SKM-1 (cell line): ENCODE measurements at regions not wholly inside any gene's neighbourhood (a gene's known extent, or its start where the extent isn't known, plus 50 kb on each side); places are given as distances from the start of the nearest gene placed in this dataset.

Experiments
- DNase-seq: peaks from one replicate; lab custom pipeline; 2025; ENCODE audit not compliant: unreplicated experiment; lab: John Stamatoyannopoulos, UW

- no peak for DNase-seq
Observed at GRCh38 chr2:189364607-189365006, 76.7 kb upstream of the WDR75 start.

GRCh38 chr2:189366349-189366748 is 74.9 kb upstream of the WDR75 start:
- DNase-seq = no peak

- DNase-seq = no peak
Observed at GRCh38 chr2:189367343-189367742, 73.9 kb upstream of the WDR75 start.

DNA sequence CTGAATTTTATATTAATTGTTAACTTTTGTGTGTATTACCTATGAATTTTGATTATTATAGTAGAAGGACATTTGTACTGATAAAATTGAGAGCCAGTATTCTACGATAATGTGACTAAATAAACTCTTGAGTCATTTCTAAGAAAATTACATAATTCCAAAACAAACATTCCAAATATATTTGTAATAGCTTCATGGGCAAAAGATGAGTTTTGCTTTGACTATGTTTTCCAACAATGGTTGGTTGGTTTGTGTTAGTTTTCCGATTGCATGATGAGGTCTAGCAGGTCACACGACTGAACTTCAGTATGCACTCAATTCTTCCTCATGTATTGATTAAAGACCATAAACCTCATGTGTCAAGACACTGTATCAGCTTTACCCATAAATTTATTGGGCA is 71.7 kb upstream of the WDR75 start:
- DNase-seq = no peak

- DNase-seq = no peak
Observed at GRCh38 chr2:189370719-189371118, 70.6 kb upstream of the WDR75 start.

DNA sequence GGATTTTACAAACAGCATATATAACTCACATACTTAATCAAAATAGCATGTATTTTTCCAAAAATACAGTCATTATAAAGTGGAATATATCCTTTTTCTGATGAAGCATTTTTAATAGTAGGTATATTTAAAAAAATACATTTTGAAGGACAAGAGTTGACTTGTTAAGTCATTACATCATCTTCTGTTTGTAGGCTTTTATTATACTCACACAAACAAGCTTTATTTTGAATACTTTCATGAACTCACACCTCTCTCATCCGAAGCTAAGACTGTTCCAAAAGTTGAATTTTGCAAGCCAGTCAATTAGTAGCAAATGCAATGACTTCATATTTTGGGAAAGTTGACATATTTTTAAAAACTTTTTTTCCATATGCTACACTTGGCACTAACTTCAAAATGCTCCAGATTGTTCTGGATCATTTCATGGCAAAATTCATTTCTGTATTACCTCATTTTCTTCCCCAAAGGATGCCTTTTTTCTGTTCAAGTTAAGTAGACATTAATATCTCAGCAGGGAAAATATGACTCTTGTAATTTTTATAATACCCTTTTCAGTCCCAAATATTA is 68.5 kb upstream of the WDR75 start:
- no peak for DNase-seq

- DNase-seq = no peak
Observed at GRCh38 chr2:189374481-189374880, 66.8 kb upstream of the WDR75 start.

GRCh38 chr2:189375842-189376241 is 65.4 kb upstream of the WDR75 start:
- DNase-seq = no peak

DNA sequence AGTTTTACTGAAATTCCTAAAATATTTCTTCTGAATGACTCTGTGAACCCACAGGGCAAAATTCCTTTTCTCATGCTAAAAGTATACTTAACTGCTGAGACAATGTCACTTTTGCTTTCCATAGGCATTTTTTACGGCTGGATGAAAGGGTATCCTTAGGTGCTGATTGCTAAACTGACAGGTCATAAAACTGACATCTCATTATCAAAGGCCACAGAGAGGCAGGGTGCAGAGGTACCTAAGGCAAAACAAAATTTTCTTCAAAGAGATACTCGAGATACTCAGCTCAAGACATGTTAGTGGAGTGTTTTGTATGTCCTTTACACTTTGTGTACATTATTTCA is 62.0 kb upstream of the WDR75 start:
- DNase-seq = no peak

- no peak for DNase-seq
Observed at GRCh38 chr2:189379731-189380261, 61.5 kb upstream of the WDR75 start.

DNA sequence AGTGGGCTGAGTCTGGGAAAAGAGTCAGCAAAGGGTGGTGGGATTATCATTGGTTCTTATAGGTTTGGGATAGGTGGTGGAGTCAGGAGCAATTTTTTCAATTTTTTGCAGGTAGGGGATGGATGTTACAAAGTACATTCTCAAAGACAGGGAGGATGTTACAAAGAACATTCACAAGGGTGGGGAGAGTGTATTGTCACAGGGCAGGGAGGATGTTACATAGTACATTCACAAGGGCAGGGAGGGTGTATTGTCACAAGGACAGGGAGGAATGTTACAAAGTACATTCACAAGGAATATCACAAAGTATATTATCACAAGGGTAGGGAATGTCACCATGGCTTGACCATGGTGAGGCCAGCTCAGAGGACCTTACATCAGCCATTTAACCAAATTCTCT is 58.6 kb upstream of the WDR75 start:
- no peak for DNase-seq

DNA sequence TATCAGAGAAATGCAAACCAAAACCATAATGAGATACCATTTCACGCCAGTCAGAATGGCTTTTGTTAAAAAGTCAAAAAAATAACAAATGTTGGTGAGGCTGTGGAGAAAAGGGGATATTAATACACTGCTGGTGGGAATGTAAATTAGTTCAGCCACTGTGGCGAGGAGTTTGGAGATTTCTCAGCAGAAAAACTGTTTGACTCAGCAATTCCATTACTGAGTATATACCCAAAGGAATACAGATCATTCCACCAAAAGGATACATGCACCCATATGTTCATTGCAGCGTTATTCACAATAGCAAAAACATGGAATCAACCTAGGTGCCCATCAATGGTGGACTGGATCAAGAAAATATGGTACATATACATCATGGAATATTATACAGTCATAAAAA is 54.5 kb upstream of the WDR75 start:
- no peak for DNase-seq

GRCh38 chr2:189391201-189391600 is 50.1 kb upstream of the WDR75 start:
- DNase-seq = no peak
